IMR-90 (cell line): ENCODE measurements at regions not wholly inside any gene's neighbourhood (a gene's known extent, or its start where the extent isn't known, plus 50 kb on each side); places are given as distances from the start of the nearest gene placed in this dataset.
A peak's percentile ranks its signal among the peaks of the same experiment; 100 is the strongest.

Experiments used
- ATAC-seq: fragments of 200-7000 bp; cut with Tn5 transposase; 2 replicates; pipeline ENCODE4 v1.9.1; 2020; ENCODE audit warnings: low read depth, mild to moderate bottlenecking, moderate library complexity
- BruUV-seq: library from RNA; stranded (reverse); fragments of 400-500 nt; replicated peaks from 2 replicates; lab custom pipeline; 2021; lab: Mats Ljungman, UMichigan
- CTCF ChIA-PET: fragments of 300-600 bp; formaldehyde crosslinking; extraction: SDS; loops from one replicate; lab custom pipeline; 2021; ENCODE audit warnings: antibody characterized with exemption; lab: Yijun Ruan, JAX
- POLR2A ChIA-PET: fragments of 300-600 bp; sonication (Branson Sonifier 250); formaldehyde crosslinking; loops from one replicate; lab custom pipeline; 2022; ENCODE audit warnings: antibody characterized with exemption; ENCODE audit not compliant: unreplicated experiment; lab: Charles Lee
- DNase-seq: peaks from one replicate; pipeline ENCODE4 v3.0.0; 2013
- H2AFZ ChIP-seq: replicated peaks from 2 replicates; pipeline ENCODE3; 2013; ENCODE audit warnings: low read length, mild to moderate bottlenecking; ENCODE audit not compliant: poor library complexity
- H2AK5ac ChIP-seq: 2 replicates; pipeline ENCODE4 v1.6.1; 2013; ENCODE audit warnings: low read depth, low read length, inconsistent platforms
- H2AK9ac ChIP-seq: replicated peaks from 2 replicates; pipeline ENCODE3; 2013; ENCODE audit warnings: mild to moderate bottlenecking, low read depth, low read length, moderate library complexity; ENCODE audit not compliant: poor library complexity
- H2BK120ac ChIP-seq: 2 replicates; pipeline ENCODE4 v1.6.1; 2013; ENCODE audit warnings: low read depth, low read length, inconsistent platforms
- H2BK15ac ChIP-seq: 3 replicates; pipeline ENCODE4 v1.6.1; 2013; ENCODE audit warnings: low read depth, low read length, inconsistent platforms
- H2BK20ac ChIP-seq: 2 replicates; pipeline ENCODE4 v1.6.1; 2013; ENCODE audit warnings: low read depth, mild to moderate bottlenecking, inconsistent platforms, low read length, moderate library complexity
- H2BK5ac ChIP-seq: 2 replicates; pipeline ENCODE4 v1.6.1; 2013; ENCODE audit warnings: mild to moderate bottlenecking, low read depth, low read length, inconsistent platforms; ENCODE audit not compliant: poor library complexity, severe bottlenecking
- H3K14ac ChIP-seq: replicated peaks from 2 replicates; pipeline ENCODE4 v1.6.1; 2013; ENCODE audit warnings: low read depth, low read length, inconsistent platforms
- H3K18ac ChIP-seq: 2 replicates; pipeline ENCODE4 v1.6.1; 2013; ENCODE audit warnings: low read depth, low read length, control low read depth
- H3K23ac ChIP-seq: 2 replicates; pipeline ENCODE4 v1.6.1; 2013; ENCODE audit warnings: low read depth, low read length, inconsistent platforms
- H3K27ac ChIP-seq: 2 replicates; pipeline ENCODE4 v1.5.1; 2013; ENCODE audit warnings: mild to moderate bottlenecking, control low read depth, low read length; ENCODE audit not compliant: insufficient read depth
- H3K27me3 ChIP-seq: 2 replicates; pipeline ENCODE4 v1.6.1; 2013; ENCODE audit warnings: low read length; ENCODE audit not compliant: control insufficient read depth, insufficient read depth
- H3K36me3 ChIP-seq: 2 replicates; pipeline ENCODE4 v1.6.1; 2013; ENCODE audit warnings: low read length, mixed read lengths; ENCODE audit not compliant: control insufficient read depth, insufficient read depth
- H3K4ac ChIP-seq: 2 replicates; pipeline ENCODE4 v1.6.1; 2013; ENCODE audit warnings: low read depth, low read length, inconsistent platforms
- H3K4me1 ChIP-seq: 2 replicates; pipeline ENCODE4 v1.6.1; 2013; ENCODE audit warnings: low read length, mixed read lengths; ENCODE audit not compliant: control insufficient read depth, insufficient read depth
- H3K4me2 ChIP-seq: 2 replicates; pipeline ENCODE4 v1.6.1; 2013; ENCODE audit warnings: low read depth, mild to moderate bottlenecking, control low read depth, low read length, moderate library complexity
- H3K4me3 ChIP-seq: 2 replicates; pipeline ENCODE4 v1.5.1; 2013; ENCODE audit warnings: low read depth, mild to moderate bottlenecking, control low read depth, low read length, moderate library complexity; ENCODE audit not compliant: insufficient read depth
- H3K56ac ChIP-seq: 2 replicates; pipeline ENCODE4 v1.6.1; 2013; ENCODE audit warnings: low read length, inconsistent platforms; ENCODE audit not compliant: insufficient read depth; ENCODE audit errors: extremely low read depth
- H3K79me1 ChIP-seq, 2 experiments: 2 replicates each; pipeline ENCODE4 v1.6.1; 2013; ENCODE audit warnings: low read length in 2 of 2, inconsistent platforms in 1 of 2, low read depth in 1 of 2
- H3K9ac ChIP-seq: 2 replicates; pipeline ENCODE4 v1.6.1; 2013; ENCODE audit warnings: low read depth, low read length, control low read depth
- H3K9me1 ChIP-seq: 2 replicates; pipeline ENCODE4 v1.6.1; 2013; ENCODE audit warnings: low read length, inconsistent platforms; ENCODE audit not compliant: insufficient read depth
- H3K9me3 ChIP-seq: 2 replicates; pipeline ENCODE4 v1.6.1; 2013; ENCODE audit warnings: low read length; ENCODE audit not compliant: control insufficient read depth, insufficient read depth
- H4K20me1 ChIP-seq: 2 replicates; pipeline ENCODE4 v1.6.1; 2013; ENCODE audit warnings: low read length, inconsistent platforms; ENCODE audit not compliant: insufficient read depth
- H4K5ac ChIP-seq: 2 replicates; pipeline ENCODE4 v1.6.1; 2013; ENCODE audit warnings: mild to moderate bottlenecking, low read depth, low read length, control low read depth
- H4K8ac ChIP-seq, 2 experiments: 2 replicates each; pipeline ENCODE4 v1.6.1; 2013; ENCODE audit warnings: low read depth in 2 of 2, low read length in 2 of 2, control low read depth in 1 of 2, inconsistent platforms in 1 of 2
- H4K91ac ChIP-seq: 2 replicates; pipeline ENCODE4 v1.6.1; 2013; ENCODE audit warnings: low read depth, low read length, inconsistent platforms; ENCODE audit not compliant: insufficient read depth
- BHLHE40 ChIP-seq: fragments of 150-350 bp; IDR thresholded peaks from 2 replicates; pipeline ENCODE4 v1.6.1; 2016; ENCODE audit warnings: mild to moderate bottlenecking, low read depth, low read length
- CEBPB ChIP-seq: IDR thresholded peaks from 2 replicates; pipeline ENCODE4 v1.6.1; 2012; ENCODE audit warnings: low read depth, low read length, improper control_type of control experiment
- CHD1 ChIP-seq: IDR thresholded peaks from 2 replicates; pipeline ENCODE4 v1.6.1; 2012; ENCODE audit warnings: low read depth, low read length, improper control_type of control experiment
- CTCF ChIP-seq: conservative IDR thresholded peaks from 2 replicates; pipeline ENCODE4 v1.5.1; 2012; ENCODE audit warnings: mild to moderate bottlenecking, low read depth, low read length, improper control_type of control experiment
- ELK1 ChIP-seq: fragments of 150-350 bp; IDR thresholded peaks from 2 replicates; pipeline ENCODE4 v1.6.1; 2016; ENCODE audit warnings: low read depth, mild to moderate bottlenecking, low read length, moderate library complexity, borderline replicate concordance
- FOS ChIP-seq: fragments of 150-350 bp; IDR thresholded peaks from 2 replicates; pipeline ENCODE4 v1.6.1; 2016; ENCODE audit warnings: low read depth, low read length
- MAFK ChIP-seq: IDR thresholded peaks from 2 replicates; pipeline ENCODE4 v1.6.1; 2012; ENCODE audit warnings: low read depth, low read length, improper control_type of control experiment
- MAZ ChIP-seq: IDR thresholded peaks from 2 replicates; pipeline ENCODE4 v1.6.1; 2012; ENCODE audit warnings: low read depth, mild to moderate bottlenecking, low read length, improper control_type of control experiment, moderate library complexity, borderline replicate concordance
- MXI1 ChIP-seq: IDR thresholded peaks from 2 replicates; pipeline ENCODE4 v1.6.1; 2012; ENCODE audit warnings: low read depth, mild to moderate bottlenecking, low read length, moderate library complexity, borderline replicate concordance
- NFE2L2 ChIP-seq: fragments of 150-350 bp; IDR thresholded peaks from 2 replicates; pipeline ENCODE4 v1.6.1; 2016; ENCODE audit warnings: low read depth, mild to moderate bottlenecking, low read length
- POLR2A ChIP-seq: IDR thresholded peaks from 2 replicates; pipeline ENCODE4 v1.6.1; 2012; ENCODE audit warnings: mild to moderate bottlenecking, low read depth, low read length
- RAD21 ChIP-seq: IDR thresholded peaks from 2 replicates; pipeline ENCODE4 v1.6.1; 2012; ENCODE audit warnings: low read length, improper control_type of control experiment
- RCOR1 ChIP-seq: IDR thresholded peaks from 2 replicates; pipeline ENCODE4 v1.6.1; 2012; ENCODE audit warnings: mild to moderate bottlenecking, low read length, improper control_type of control experiment; ENCODE audit not compliant: insufficient replicate concordance
- RFX5 ChIP-seq: IDR thresholded peaks from 2 replicates; pipeline ENCODE4 v1.8.0; 2012; ENCODE audit warnings: low read depth, mild to moderate bottlenecking, low read length, moderate library complexity
- WGBS, 2 experiments: methylation state at CpG; one replicate each; pipeline versions ENCODE4 v1.1.5 to v1.1.7; 2013; ENCODE audit warnings: missing lambda C conversion rate in 2 of 2; ENCODE audit not compliant: insufficient read length in 1 of 2; ENCODE audit errors: extremely low coverage in 2 of 2; 5-methylcytosine and 5-hydroxymethylcytosine counted together
- dilution Hi-C: fragments of 300-500 bp; cut with HindIII; formaldehyde crosslinking; loops from one replicate; pipeline ENCODE4 v1.14.3; 2018; ENCODE audit warnings: low sequenced_read_pairs; ENCODE audit not compliant: unreplicated experiment
- in situ Hi-C: fragments of 300-500 bp; cut with MboI; formaldehyde crosslinking; loops from 3 replicates; pipeline ENCODE4 v1.14.3; 2019; ENCODE audit warnings: low sequenced_read_pairs, inconsistent platforms, mixed read lengths
- intact Hi-C: fragments of 100-400 bp; cut with micrococcal nuclease; formaldehyde crosslinking; loops from 2 replicates; pipeline ENCODE4 v1.10.0; 2022
- TF ChIP-seq, protein P1 (sequence below): fragments of 150-350 bp; IDR thresholded peaks from 2 replicates; pipeline ENCODE4 v1.6.1; 2017; ENCODE audit warnings: mild to moderate bottlenecking, antibody characterized with exemption, low read length, low read depth

GRCh38 chr9:90099262-90099963, 494.6 kb downstream of the GADD45G start:
- Histone ChIP-seq H3K9me3 (no peaks in the 10 kb centered on the region), H2AK9ac (no peak overlapping the region), H2BK20ac (no peak overlapping the region), H3K4me2 (no peak overlapping the region), H3K14ac (no peak overlapping the region), H2AK5ac (no peak overlapping the region), H3K4ac (no peak overlapping the region), H4K20me1 (no peaks in the 10 kb centered on the region), H2AFZ (no peak overlapping the region), H3K4me1 (no peaks in the 10 kb centered on the region), H3K79me1 (no peaks in the 10 kb centered on the region), H4K5ac (no peak overlapping the region), H2BK15ac (no peak overlapping the region), H2BK120ac (no peak overlapping the region), H4K91ac (no peak overlapping the region), H2BK5ac (peak overlapping the region; percentile 28), H3K27me3 (peaks cover 4% of the 10 kb centered on the region; the same call in 1 of the 2 replicates), H3K9me1 (peaks cover 4% of the 10 kb centered on the region; the same call in 1 of the 2 replicates), H3K36me3 (no peaks in the 10 kb centered on the region), H3K27ac (no peak overlapping the region), H3K56ac (no peak overlapping the region), H3K18ac (no peak overlapping the region), H3K23ac (no peak overlapping the region), H3K4me3 (no peak overlapping the region), H4K8ac (no peak overlapping the region), H3K9ac (no peak overlapping the region)
- ChIA-PET POLR2A (no interaction called here), CTCF (interaction anchor here (0.6 to 1.7 kb wide), 5 partner anchors 477 to 501 kb away, joined by 3 to 9 read pairs (median 3); partner anchors contain the start of gene GADD45G)
- dilution Hi-C loops (no loop called here), in situ Hi-C loops (no loop called here), intact Hi-C loops (no loop called here)
- no TSS peak for BruUV-seq
- no peak for ATAC-seq
- WGBS, 2 experiments: 83% methylated on average over 1 of the region's 9 CpGs; no CpG with 5 or more reads in 1 of the 2 experiments
- peak; percentile 13 for DNase-seq
- no peak for TF ChIP-seq POLR2A
- TF ChIP-seq MAZ: no peak
- no peak for TF ChIP-seq ELK1
- no peak for TF ChIP-seq BHLHE40
- no peak for TF ChIP-seq CEBPB
- TF ChIP-seq FOS: no peak
- TF ChIP-seq, protein P1, sequence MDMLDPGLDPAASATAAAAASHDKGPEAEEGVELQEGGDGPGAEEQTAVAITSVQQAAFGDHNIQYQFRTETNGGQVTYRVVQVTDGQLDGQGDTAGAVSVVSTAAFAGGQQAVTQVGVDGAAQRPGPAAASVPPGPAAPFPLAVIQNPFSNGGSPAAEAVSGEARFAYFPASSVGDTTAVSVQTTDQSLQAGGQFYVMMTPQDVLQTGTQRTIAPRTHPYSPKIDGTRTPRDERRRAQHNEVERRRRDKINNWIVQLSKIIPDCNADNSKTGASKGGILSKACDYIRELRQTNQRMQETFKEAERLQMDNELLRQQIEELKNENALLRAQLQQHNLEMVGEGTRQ: no peak
- peak; percentile 33; the same call in 1 of the 2 replicates for TF ChIP-seq RAD21
- no peak for TF ChIP-seq NFE2L2
- no peak for TF ChIP-seq RFX5
- no peak for TF ChIP-seq RCOR1
- no peak for TF ChIP-seq CHD1
- no peak for TF ChIP-seq MXI1
- TF ChIP-seq MAFK: no peak
- TF ChIP-seq CTCF: peak; percentile 18; the same call in 1 of the 2 replicates
